GM12878 (cell line): ENCODE measurements at regions not wholly inside any gene's neighbourhood (a gene's known extent, or its start where the extent isn't known, plus 50 kb on each side); places are given as distances from the start of the nearest gene placed in this dataset.
"Not testable (repeated sequence)": the region's sequence is repeated elsewhere in the genome, so short reads cannot be mapped to it uniquely, and the experiment has no call there.

Experiments
- HDAC2 ChIP-seq: fragments of 200-600 bp; sonication (generic); IDR thresholded peaks from 2 replicates; pipeline ENCODE4 v1.6.1; 2017
- POLR2A ChIP-seq: IDR thresholded peaks from 2 replicates; pipeline ENCODE4 v1.6.1; 2011; ENCODE audit warnings: low read depth, mild to moderate bottlenecking, low read length
- TF ChIP-seq, protein P1 (sequence below), 3 experiments: IDR thresholded peaks in 2 of 3; conservative IDR thresholded peaks in 1 of 3; 2 replicates each; pipeline ENCODE4 v1.5.1; 2011; ENCODE audit warnings: low read depth in 3 of 3, low read length in 3 of 3, mild to moderate bottlenecking in 3 of 3, control low read depth in 2 of 3, moderate library complexity in 2 of 3, inconsistent platforms in 1 of 3, mixed read lengths in 1 of 3; ENCODE audit not compliant: control insufficient read depth in 2 of 3, insufficient read depth in 1 of 3; ENCODE audit errors: extremely low read depth in 1 of 3
- TF ChIP-seq, protein P2 (sequence below): IDR thresholded peaks from 2 replicates; pipeline ENCODE4 v1.6.1; 2012; ENCODE audit warnings: low read depth, low read length, improper control_type of control experiment

DNA sequence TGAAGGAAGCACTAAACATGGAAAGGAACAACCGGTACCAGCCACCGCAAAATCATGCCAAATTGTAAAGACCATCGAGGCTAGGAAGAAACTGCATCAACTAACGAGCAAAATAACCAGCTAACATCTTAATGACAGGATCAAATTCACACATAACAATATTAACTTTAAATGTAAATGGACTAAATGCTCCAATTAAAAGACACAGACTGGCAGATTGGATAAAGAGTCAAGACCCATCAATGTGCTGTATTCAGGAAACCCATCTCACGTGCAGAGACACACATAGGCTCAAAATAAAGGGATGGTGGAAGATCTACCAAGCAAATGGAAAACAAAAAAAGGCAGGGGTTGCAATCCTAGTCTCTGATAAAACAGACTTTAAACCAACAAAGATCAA is 206.3 kb downstream of the SLC38A4 start:
- TF ChIP-seq, protein P1, sequence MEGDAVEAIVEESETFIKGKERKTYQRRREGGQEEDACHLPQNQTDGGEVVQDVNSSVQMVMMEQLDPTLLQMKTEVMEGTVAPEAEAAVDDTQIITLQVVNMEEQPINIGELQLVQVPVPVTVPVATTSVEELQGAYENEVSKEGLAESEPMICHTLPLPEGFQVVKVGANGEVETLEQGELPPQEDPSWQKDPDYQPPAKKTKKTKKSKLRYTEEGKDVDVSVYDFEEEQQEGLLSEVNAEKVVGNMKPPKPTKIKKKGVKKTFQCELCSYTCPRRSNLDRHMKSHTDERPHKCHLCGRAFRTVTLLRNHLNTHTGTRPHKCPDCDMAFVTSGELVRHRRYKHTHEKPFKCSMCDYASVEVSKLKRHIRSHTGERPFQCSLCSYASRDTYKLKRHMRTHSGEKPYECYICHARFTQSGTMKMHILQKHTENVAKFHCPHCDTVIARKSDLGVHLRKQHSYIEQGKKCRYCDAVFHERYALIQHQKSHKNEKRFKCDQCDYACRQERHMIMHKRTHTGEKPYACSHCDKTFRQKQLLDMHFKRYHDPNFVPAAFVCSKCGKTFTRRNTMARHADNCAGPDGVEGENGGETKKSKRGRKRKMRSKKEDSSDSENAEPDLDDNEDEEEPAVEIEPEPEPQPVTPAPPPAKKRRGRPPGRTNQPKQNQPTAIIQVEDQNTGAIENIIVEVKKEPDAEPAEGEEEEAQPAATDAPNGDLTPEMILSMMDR (IDR thresholded peaks at IDR 0.05 in 2 of 3, conservative IDR thresholded peaks at IDR 0.05 in 1 of 3; ENCODE audit: control insufficient read depth in 2 of 3, extremely low read depth in 1 of 3, insufficient read depth in 1 of 3, low read depth in 3 of 3, low read length in 3 of 3), result not testable (repeated sequence)
- TF ChIP-seq, protein P2, sequence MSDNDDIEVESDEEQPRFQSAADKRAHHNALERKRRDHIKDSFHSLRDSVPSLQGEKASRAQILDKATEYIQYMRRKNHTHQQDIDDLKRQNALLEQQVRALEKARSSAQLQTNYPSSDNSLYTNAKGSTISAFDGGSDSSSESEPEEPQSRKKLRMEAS, result not testable (repeated sequence)
- not testable (repeated sequence) for TF ChIP-seq POLR2A, HDAC2
